Left ventricle myocardium inferior (tissue), 1 donor: ENCODE measurements at regions not wholly inside any gene's neighbourhood (a gene's known extent, or its start where the extent isn't known, plus 50 kb on each side); places are given as distances from the start of the nearest gene placed in this dataset.

ENCODE experiments used
- DNase-seq: peaks from one replicate; pipeline ENCODE4 v3.0.0-alpha.2; 2020
- H3K27ac ChIP-seq: fragments of 200-600 bp; replicated peaks from 2 replicates; pipeline ENCODE4 v1.8.0; 2021
- H3K27me3 ChIP-seq: fragments of 200-600 bp; 2 replicates; pipeline ENCODE4 v1.8.0; 2021; ENCODE audit warnings: low read depth
- H3K36me3 ChIP-seq: fragments of 200-600 bp; 2 replicates; pipeline ENCODE4 v1.8.0; 2021
- H3K4me1 ChIP-seq: fragments of 200-600 bp; 2 replicates; pipeline ENCODE4 v1.8.0; 2021
- H3K4me3 ChIP-seq: fragments of 200-600 bp; 2 replicates; pipeline ENCODE4 v1.8.0; 2021; ENCODE audit warnings: mild to moderate bottlenecking, moderate library complexity
- H3K9me3 ChIP-seq: fragments of 200-600 bp; replicated peaks from 2 replicates; pipeline ENCODE4 v1.8.0; 2021
- intact Hi-C: fragments of 100-400 bp; cut with micrococcal nuclease; formaldehyde crosslinking; loops from one replicate; pipeline ENCODE4 v1.11.0; 2022
- TF ChIP-seq, protein P1 (sequence below): fragments of 200-600 bp; IDR thresholded peaks from 2 replicates; pipeline ENCODE4 v1.8.0; 2021; ENCODE audit warnings: antibody characterized with exemption, mild to moderate bottlenecking, borderline replicate concordance
- donor health status: DM: no; HTN: yes; CAD: no; lungs with severe emphysema.

- Histone ChIP-seq H3K4me3 (no peak overlapping the region), H3K27ac (no peak overlapping the region), H3K9me3 (no peaks in the 10 kb centered on the region), H3K36me3 (no peaks in the 10 kb centered on the region), H3K4me1 (peaks cover 11% of the 10 kb centered on the region), H3K27me3 (peaks cover 84% of the 10 kb centered on the region)
- intact Hi-C loops = no loop called here
- no peak for DNase-seq
- TF ChIP-seq, protein P1, sequence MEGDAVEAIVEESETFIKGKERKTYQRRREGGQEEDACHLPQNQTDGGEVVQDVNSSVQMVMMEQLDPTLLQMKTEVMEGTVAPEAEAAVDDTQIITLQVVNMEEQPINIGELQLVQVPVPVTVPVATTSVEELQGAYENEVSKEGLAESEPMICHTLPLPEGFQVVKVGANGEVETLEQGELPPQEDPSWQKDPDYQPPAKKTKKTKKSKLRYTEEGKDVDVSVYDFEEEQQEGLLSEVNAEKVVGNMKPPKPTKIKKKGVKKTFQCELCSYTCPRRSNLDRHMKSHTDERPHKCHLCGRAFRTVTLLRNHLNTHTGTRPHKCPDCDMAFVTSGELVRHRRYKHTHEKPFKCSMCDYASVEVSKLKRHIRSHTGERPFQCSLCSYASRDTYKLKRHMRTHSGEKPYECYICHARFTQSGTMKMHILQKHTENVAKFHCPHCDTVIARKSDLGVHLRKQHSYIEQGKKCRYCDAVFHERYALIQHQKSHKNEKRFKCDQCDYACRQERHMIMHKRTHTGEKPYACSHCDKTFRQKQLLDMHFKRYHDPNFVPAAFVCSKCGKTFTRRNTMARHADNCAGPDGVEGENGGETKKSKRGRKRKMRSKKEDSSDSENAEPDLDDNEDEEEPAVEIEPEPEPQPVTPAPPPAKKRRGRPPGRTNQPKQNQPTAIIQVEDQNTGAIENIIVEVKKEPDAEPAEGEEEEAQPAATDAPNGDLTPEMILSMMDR = no peak
Observed at GRCh38 chr10:131451407-131452015, 140.0 kb upstream of the TCERG1L start.

DNA sequence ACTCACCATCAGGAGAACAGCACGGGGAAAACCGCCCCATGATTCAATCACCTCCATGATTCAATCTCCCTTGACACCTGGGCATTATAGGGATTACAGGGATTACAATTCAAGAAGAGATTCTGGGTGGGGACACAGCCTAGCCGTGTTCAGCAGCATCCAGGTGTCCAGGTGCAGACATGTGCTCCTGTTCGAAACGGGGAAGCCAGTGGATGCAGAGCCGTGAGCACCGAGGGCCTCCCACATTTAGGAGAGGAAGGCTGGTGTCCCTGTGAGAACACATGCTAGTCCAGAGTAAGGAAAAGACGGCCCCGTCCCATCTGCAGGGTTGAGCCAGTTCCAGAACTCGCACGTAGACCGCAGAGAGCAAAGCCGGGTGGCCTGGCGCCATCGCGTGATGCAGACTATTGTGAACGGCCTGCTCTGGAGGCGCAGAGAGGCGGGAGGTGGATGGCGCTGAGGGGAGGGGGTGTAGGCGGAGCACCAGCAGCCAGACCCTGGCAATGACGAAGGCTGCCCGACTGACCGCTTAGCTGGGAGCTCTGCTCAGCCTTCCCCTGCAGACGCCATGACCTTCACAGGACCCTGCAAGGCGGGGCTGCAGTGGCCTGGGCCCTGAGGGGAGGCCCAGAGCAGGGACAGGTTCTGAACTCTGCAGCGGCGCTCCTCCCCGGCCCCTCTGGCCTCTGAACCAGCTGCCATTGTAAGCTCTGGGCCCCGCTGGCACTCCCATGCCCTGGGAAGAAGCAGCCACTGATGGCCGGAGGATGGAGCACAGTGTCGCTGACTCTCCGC lies 141.6 kb upstream of the TCERG1L start:
- Histone ChIP-seq H3K27me3 (peaks cover 95% of the 10 kb centered on the region), H3K4me1 (peaks cover 11% of the 10 kb centered on the region), H3K9me3 (no peaks in the 10 kb centered on the region), H3K36me3 (no peaks in the 10 kb centered on the region), H3K27ac (no peak overlapping the region), H3K4me3 (peak overlapping the region; percentile 58)
- intact Hi-C loops = no loop called here
- TF ChIP-seq, protein P1 = no peak
- DNase-seq = peak; percentile 29

- TF ChIP-seq, protein P1 = peak; percentile 86
- Histone ChIP-seq H3K4me3 (peak overlapping the region; percentile 58), H3K4me1 (peaks cover 11% of the 10 kb centered on the region), H3K36me3 (no peaks in the 10 kb centered on the region), H3K27me3 (peaks cover 88% of the 10 kb centered on the region), H3K9me3 (no peaks in the 10 kb centered on the region), H3K27ac (no peak overlapping the region)
- DNase-seq = peak; percentile 66
- intact Hi-C loops = no loop called here
Observed at GRCh38 chr10:131453721-131454634, 142.5 kb upstream of the TCERG1L start.

GRCh38 chr10:131456411-131456810 lies 144.9 kb upstream of the TCERG1L start:
- Histone ChIP-seq H3K9me3 (no peaks in the 10 kb centered on the region), H3K4me3 (no peak overlapping the region), H3K4me1 (peaks cover 11% of the 10 kb centered on the region), H3K27ac (no peak overlapping the region), H3K27me3 (peaks cover 90% of the 10 kb centered on the region), H3K36me3 (no peaks in the 10 kb centered on the region)
- TF ChIP-seq, protein P1 = no peak
- intact Hi-C loops = no loop called here
- no peak for DNase-seq

GRCh38 chr10:131461093-131461492 lies 149.6 kb upstream of the TCERG1L start:
- Histone ChIP-seq H3K4me3 (no peak overlapping the region), H3K27ac (no peak overlapping the region), H3K4me1 (no peaks in the 10 kb centered on the region), H3K36me3 (no peaks in the 10 kb centered on the region), H3K27me3 (peaks cover 85% of the 10 kb centered on the region), H3K9me3 (no peaks in the 10 kb centered on the region)
- intact Hi-C loops = no loop called here
- DNase-seq = no peak
- TF ChIP-seq, protein P1 = no peak
